Limb (tissue), 2 donors: ENCODE measurements at regions not wholly inside any gene's neighbourhood (a gene's known extent, or its start where the extent isn't known, plus 50 kb on each side); places are given as distances from the start of the nearest gene placed in this dataset.

Experiments used
- DNase-seq, 2 donors: peaks; one replicate each; pipeline ENCODE4 v3.0.0-alpha.2; 2016; ENCODE audit errors: extremely low spot score in 2 of 2

- no peak for DNase-seq
Observed at GRCh38 chr2:18664421-18664820, 75.1 kb upstream of the NT5C1B start.

- DNase-seq: no peak
Observed at GRCh38 chr2:18663861-18664260, 74.5 kb upstream of the NT5C1B start.

- no peak for DNase-seq
Observed at GRCh38 chr2:18662689-18663088, 73.3 kb upstream of the NT5C1B start.

- DNase-seq: no peak
Observed at GRCh38 chr2:18659915-18660314, 70.5 kb upstream of the NT5C1B start.

GRCh38 chr2:18656048-18656447 is 66.7 kb upstream of the NT5C1B start:
- no peak for DNase-seq

GRCh38 chr2:18651842-18652774 is 62.7 kb upstream of the NT5C1B start:
- no peak for DNase-seq

- no peak for DNase-seq
Observed at GRCh38 chr2:18650221-18650620, 60.9 kb upstream of the NT5C1B start.

GRCh38 chr2:18649502-18650135 is 60.2 kb upstream of the NT5C1B start:
- DNase-seq: no peak

GRCh38 chr2:18648161-18648560 is 58.8 kb upstream of the NT5C1B start:
- DNase-seq: no peak

- DNase-seq: no peak
Observed at GRCh38 chr2:18647731-18648130, 58.4 kb upstream of the NT5C1B start.

GRCh38 chr2:18645315-18645714 is 55.9 kb upstream of the NT5C1B start:
- DNase-seq: no peak

GRCh38 chr2:18644115-18644462 is 54.7 kb upstream of the NT5C1B start:
- DNase-seq: no peak

- DNase-seq: no peak
Observed at GRCh38 chr2:18643326-18644114, 54.2 kb upstream of the NT5C1B start.

GRCh38 chr2:18641823-18642222 is 52.5 kb upstream of the NT5C1B start:
- no peak for DNase-seq

- DNase-seq: no peak
Observed at GRCh38 chr2:18639756-18640453, 50.5 kb upstream of the NT5C1B start.
